Smooth muscle cell (in vitro differentiated cells): ENCODE measurements at regions not wholly inside any gene's neighbourhood (a gene's known extent, or its start where the extent isn't known, plus 50 kb on each side); places are given as distances from the start of the nearest gene placed in this dataset.

ENCODE experiments used
- DNase-seq: peaks from one replicate; lab custom pipeline; 2025; ENCODE audit not compliant: unreplicated experiment; lab: John Stamatoyannopoulos, UW
- H2AFZ ChIP-seq: fragments of 200-600 bp; sonication (generic); 2 replicates; pipeline ENCODE4 v1.6.0; 2016; ENCODE audit warnings: antibody characterized with exemption, low read depth, mild to moderate bottlenecking
- H3F3A ChIP-seq: fragments of 200-600 bp; sonication (generic); 2 replicates; pipeline ENCODE4 v1.6.0; 2017; ENCODE audit warnings: antibody characterized with exemption, low read depth
- H3K27ac ChIP-seq: fragments of 200-600 bp; sonication (generic); 2 replicates; pipeline ENCODE4 v1.5.1; 2016; ENCODE audit warnings: low read depth, mild to moderate bottlenecking
- H3K27me3 ChIP-seq: fragments of 200-600 bp; sonication (generic); 2 replicates; pipeline ENCODE4 v1.6.1; 2016; ENCODE audit warnings: low read depth, mild to moderate bottlenecking
- H3K36me3 ChIP-seq: fragments of 200-600 bp; sonication (generic); 2 replicates; pipeline ENCODE4 v1.5.1; 2016; ENCODE audit warnings: low read depth
- H3K4me1 ChIP-seq: fragments of 200-600 bp; sonication (generic); 2 replicates; pipeline ENCODE4 v1.5.1; 2016; ENCODE audit warnings: low read depth
- H3K4me2 ChIP-seq: fragments of 200-600 bp; sonication (generic); 2 replicates; pipeline ENCODE4 v1.6.0; 2016; ENCODE audit warnings: mild to moderate bottlenecking
- H3K4me3 ChIP-seq: fragments of 200-600 bp; sonication (generic); 2 replicates; pipeline ENCODE4 v1.5.1; 2016; ENCODE audit warnings: mild to moderate bottlenecking
- H3K79me2 ChIP-seq: fragments of 200-600 bp; sonication (generic); 2 replicates; pipeline ENCODE4 v1.6.0; 2016; ENCODE audit warnings: low read depth, mild to moderate bottlenecking
- H3K9ac ChIP-seq: fragments of 200-600 bp; sonication (generic); 2 replicates; pipeline ENCODE4 v1.6.0; 2016; ENCODE audit warnings: low read depth
- H3K9me3 ChIP-seq: fragments of 200-600 bp; sonication (generic); replicated peaks from 2 replicates; pipeline ENCODE4 v1.5.1; 2016; ENCODE audit warnings: low read depth
- H4K20me1 ChIP-seq: fragments of 200-600 bp; sonication (generic); 2 replicates; pipeline ENCODE4 v1.6.0; 2016; ENCODE audit warnings: low read depth
- CTCF ChIP-seq: fragments of 200-600 bp; sonication (generic); IDR thresholded peaks from 2 replicates; pipeline ENCODE4 v1.5.1; 2017; ENCODE audit warnings: borderline replicate concordance, mild to moderate bottlenecking, antibody characterized with exemption; ENCODE audit not compliant: insufficient read depth, poor library complexity, severe bottlenecking
- WGBS: methylation state at CpG from one replicate; pipeline ENCODE4 v1.1.7; 2016; ENCODE audit warnings: low lambda C conversion rate; 5-methylcytosine and 5-hydroxymethylcytosine counted together

DNA sequence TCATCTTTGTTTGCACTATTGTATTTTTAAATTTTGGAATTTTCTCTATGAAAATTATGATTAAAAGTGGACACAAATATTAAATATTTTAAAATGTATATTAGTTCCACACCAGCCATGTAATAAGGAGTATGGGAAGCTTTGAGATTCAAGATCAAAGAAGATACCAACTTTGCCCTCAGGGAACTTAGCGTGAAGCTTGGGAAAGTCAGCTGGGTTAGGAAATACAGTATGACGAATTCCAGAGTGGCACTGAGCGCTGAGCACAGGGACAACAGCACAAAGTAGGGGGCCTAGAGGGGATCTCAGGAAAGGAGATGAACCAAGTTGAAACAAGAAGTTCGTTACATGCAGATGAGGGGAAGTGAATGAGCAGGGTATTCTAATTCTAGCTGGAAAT is 76.9 kb upstream of the SHISA2 start:
- no peaks in the 10 kb centered on the region for H3F3A ChIP-seq
- no peak overlapping the region for H3K9ac ChIP-seq

DNA sequence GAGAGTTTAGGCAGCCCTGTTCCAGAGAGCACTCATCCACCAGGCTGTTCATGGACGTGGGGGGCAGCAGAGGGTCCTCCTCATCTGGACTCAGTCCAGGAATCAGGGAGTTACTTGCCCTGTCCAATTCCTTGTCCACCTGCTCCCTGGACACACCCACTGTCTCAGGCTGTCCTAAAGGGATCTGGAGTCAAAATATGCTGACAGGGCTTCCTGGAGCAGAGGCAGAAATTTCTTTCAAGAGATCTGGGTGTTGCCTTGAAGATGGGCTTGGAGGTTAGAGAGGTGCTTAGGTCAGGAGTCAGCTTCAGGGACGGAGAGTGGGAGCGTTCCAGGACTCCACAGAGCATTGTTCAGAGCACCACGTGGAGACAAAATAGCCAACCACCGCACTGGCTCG is 65.8 kb upstream of the SHISA2 start:
- no peak overlapping the region for H3K9ac ChIP-seq
- H3K27me3 ChIP-seq: no peaks in the 10 kb centered on the region
- no peaks in the 10 kb centered on the region for H3K4me1 ChIP-seq
- no peak for DNase-seq
- H3F3A ChIP-seq: no peaks in the 10 kb centered on the region
- H3K4me3 ChIP-seq: no peak overlapping the region
- TF ChIP-seq CTCF: no peak
- no peaks in the 10 kb centered on the region for H4K20me1 ChIP-seq
- no peaks in the 10 kb centered on the region for H3K36me3 ChIP-seq
- H3K27ac ChIP-seq: no peak overlapping the region
- H3K4me2 ChIP-seq: no peak overlapping the region
- 78% methylated on average over 6 of the region's 6 CpGs for WGBS
- no peaks in the 10 kb centered on the region for H3K9me3 ChIP-seq
- no peak overlapping the region for H2AFZ ChIP-seq
- no peaks in the 10 kb centered on the region for H3K79me2 ChIP-seq

More for the DNA sequence above, 76.9 kb upstream of the SHISA2 start:
- Histone ChIP-seq H3K9me3 (no peaks in the 10 kb centered on the region), H3K4me3 (no peak overlapping the region), H2AFZ (no peak overlapping the region), H3K79me2 (no peaks in the 10 kb centered on the region), H3K4me1 (peaks cover 7% of the 10 kb centered on the region), H3K27ac (no peak overlapping the region), H3K27me3 (no peaks in the 10 kb centered on the region), H3K4me2 (no peak overlapping the region), H4K20me1 (no peaks in the 10 kb centered on the region), H3K36me3 (no peaks in the 10 kb centered on the region)
- WGBS: 70% methylated on average over 4 of the region's 4 CpGs
- TF ChIP-seq CTCF: no peak
- DNase-seq: no peak

GRCh38 chr13:26112843-26113242 is 61.0 kb upstream of the SHISA2 start:
- Histone ChIP-seq H3F3A (no peaks in the 10 kb centered on the region), H3K27me3 (no peaks in the 10 kb centered on the region), H3K27ac (no peak overlapping the region), H3K79me2 (no peaks in the 10 kb centered on the region), H3K4me3 (no peak overlapping the region), H3K9ac (no peak overlapping the region), H3K4me2 (no peak overlapping the region), H3K36me3 (no peaks in the 10 kb centered on the region), H2AFZ (no peak overlapping the region), H4K20me1 (no peaks in the 10 kb centered on the region), H3K9me3 (no peaks in the 10 kb centered on the region), H3K4me1 (no peaks in the 10 kb centered on the region)
- WGBS: 82% methylated on average over 4 of the region's 4 CpGs
- no peak for DNase-seq
- peak; percentile 10 for TF ChIP-seq CTCF

DNA sequence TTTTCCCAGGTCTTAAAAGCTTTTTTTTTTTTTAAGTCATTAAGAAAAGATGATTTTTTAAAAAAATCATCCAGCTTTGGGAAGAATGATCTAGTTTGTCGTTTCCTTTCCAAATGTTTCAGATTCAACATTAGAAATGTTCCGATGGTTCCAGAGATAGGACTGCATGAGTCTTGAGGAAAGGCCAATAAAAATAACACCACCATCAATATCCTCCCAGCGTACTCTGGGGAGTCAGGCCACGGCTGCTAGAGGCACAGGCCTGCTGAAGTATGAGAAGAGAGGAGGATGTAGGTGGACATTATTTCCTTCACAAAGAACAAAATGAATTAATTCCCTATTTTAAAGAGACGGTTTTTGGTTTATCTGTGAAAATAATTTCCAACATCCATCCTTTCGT is 60.0 kb upstream of the SHISA2 start:
- Histone ChIP-seq H3K27ac (no peak overlapping the region), H3K9me3 (no peaks in the 10 kb centered on the region), H3F3A (no peaks in the 10 kb centered on the region), H3K4me2 (no peak overlapping the region), H3K36me3 (no peaks in the 10 kb centered on the region), H4K20me1 (no peaks in the 10 kb centered on the region), H2AFZ (no peak overlapping the region), H3K4me1 (no peaks in the 10 kb centered on the region), H3K9ac (no peak overlapping the region), H3K4me3 (no peak overlapping the region), H3K27me3 (no peaks in the 10 kb centered on the region), H3K79me2 (no peaks in the 10 kb centered on the region)
- TF ChIP-seq CTCF: no peak
- DNase-seq: no peak
- WGBS: 92% methylated on average over 6 of the region's 6 CpGs
